ENCODE measurements at regions not wholly inside any gene's neighbourhood (a gene's known extent, or its start where the extent isn't known, plus 50 kb on each side); places are given as distances from the start of the nearest gene placed in this dataset.

- CTCF ChIA-PET (ENCODE audit: partially characterized antibody) = no interaction called here
- H4K20me1 ChIP-seq (replicated peaks in 1 of 2; ENCODE audit: control insufficient read depth in 1 of 2, insufficient read depth in 2 of 2, low read length in 2 of 2) = no peaks in the 10 kb centered on the region
- TF ChIP-seq, protein P1, sequence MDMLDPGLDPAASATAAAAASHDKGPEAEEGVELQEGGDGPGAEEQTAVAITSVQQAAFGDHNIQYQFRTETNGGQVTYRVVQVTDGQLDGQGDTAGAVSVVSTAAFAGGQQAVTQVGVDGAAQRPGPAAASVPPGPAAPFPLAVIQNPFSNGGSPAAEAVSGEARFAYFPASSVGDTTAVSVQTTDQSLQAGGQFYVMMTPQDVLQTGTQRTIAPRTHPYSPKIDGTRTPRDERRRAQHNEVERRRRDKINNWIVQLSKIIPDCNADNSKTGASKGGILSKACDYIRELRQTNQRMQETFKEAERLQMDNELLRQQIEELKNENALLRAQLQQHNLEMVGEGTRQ (IDR thresholded peaks at IDR 0.05; ENCODE audit: low read length) = no peak
- no peak for TF ChIP-seq TBP (IDR thresholded peaks at IDR 0.05; ENCODE audit: low read depth, low read length)
- TF ChIP-seq SIX5 (IDR thresholded peaks at IDR 0.05; ENCODE audit: low read depth, low read length) = no peak
- no peak for TF ChIP-seq SP4 (IDR thresholded peaks at IDR 0.05; ENCODE audit: low read length)
- no peak for TF ChIP-seq SIN3A (conservative IDR thresholded peaks at IDR 0.05 in 1 of 2, IDR thresholded peaks at IDR 0.05 in 1 of 2; ENCODE audit: low read depth in 1 of 2, low read length in 2 of 2)
- no peak for TF ChIP-seq HDAC2 (IDR thresholded peaks at IDR 0.05; ENCODE audit: borderline replicate concordance in 1 of 2, low read depth in 2 of 2, low read length in 2 of 2)
- TF ChIP-seq NANOG (IDR thresholded peaks at IDR 0.05; ENCODE audit: insufficient read depth, low read depth, low read length, poor library complexity, severe bottlenecking) = no peak
- no peak for TF ChIP-seq CHD2 (IDR thresholded peaks at IDR 0.05; ENCODE audit: low read length)
- TF ChIP-seq CBX5 (IDR thresholded peaks at IDR 0.05; ENCODE audit: low read depth, low read length) = no peak
- TF ChIP-seq SIRT6 (IDR thresholded peaks at IDR 0.05; ENCODE audit: low read length) = no peak
- no peak for TF ChIP-seq RFX5 (IDR thresholded peaks at IDR 0.05; ENCODE audit: borderline replicate concordance, low read depth, low read length)
- TF ChIP-seq RXRA (IDR thresholded peaks at IDR 0.05; ENCODE audit: insufficient read depth, low read depth, low read length) = no peak
- TF ChIP-seq EP300 (IDR thresholded peaks at IDR 0.05; ENCODE audit: borderline replicate concordance in 1 of 2, low read depth in 2 of 2, low read length in 2 of 2) = no peak
- no peak for TF ChIP-seq TAF1 (IDR thresholded peaks at IDR 0.05; ENCODE audit: low read depth, low read length)
Observed at GRCh38 chr15:47918877-47919276, 201.6 kb downstream of the SEMA6D start.

More at GRCh38 chr15:47918877-47919276, 201.6 kb downstream of the SEMA6D start:
- H3K14ac ChIP-seq (ENCODE audit: insufficient read length) = no peak overlapping the region
- no peak overlapping the region for H3K23ac ChIP-seq (ENCODE audit: insufficient read length)
- no peak for DNase-seq (ENCODE audit: low read depth in 1 of 2, low spot score in 2 of 2)
- no peaks in the 10 kb centered on the region for H3K9me3 ChIP-seq (ENCODE audit: insufficient read depth in 2 of 2, low read depth in 1 of 2, low read length in 1 of 2)
- no peak overlapping the region for H4K91ac ChIP-seq (replicated peaks; ENCODE audit: insufficient read length, low read length)
- no peaks in the 10 kb centered on the region for H3K36me3 ChIP-seq (ENCODE audit: control insufficient read depth in 2 of 4, insufficient read depth in 4 of 4, low read length in 3 of 4)
- no peaks in the 10 kb centered on the region for H3K79me1 ChIP-seq (ENCODE audit: low read depth, low read length)
- no peak overlapping the region for H3K27ac ChIP-seq (ENCODE audit: low read depth, low read length)
- H3K79me2 ChIP-seq (ENCODE audit: control insufficient read depth in 1 of 2, insufficient read depth in 2 of 2, low read length in 2 of 2) = no peaks in the 10 kb centered on the region
- no peak overlapping the region for H2BK5ac ChIP-seq (ENCODE audit: low read depth, low read length)
- H2BK120ac ChIP-seq (replicated peaks; ENCODE audit: low read depth, low read length) = no peak overlapping the region
- no peaks in the 10 kb centered on the region for H3K4me1 ChIP-seq (replicated peaks in 1 of 4; ENCODE audit: control insufficient read depth in 3 of 4, insufficient read depth in 4 of 4, low read length in 3 of 4)
- no peak overlapping the region for H4K8ac ChIP-seq (ENCODE audit: extremely low read depth, insufficient read depth, low read length)
- no peak overlapping the region for H3K4me2 ChIP-seq (ENCODE audit: insufficient read depth in 1 of 2, low read depth in 2 of 2, low read length in 2 of 2)
- POLR2A ChIA-PET (ENCODE audit: partially characterized antibody) = no interaction called here
- no peak overlapping the region for H2BK15ac ChIP-seq (ENCODE audit: low read length)
- no peak overlapping the region for H3K9ac ChIP-seq (replicated peaks in 1 of 4; ENCODE audit: extremely low read depth in 1 of 4, low read depth in 3 of 4, low read length in 3 of 4)
- H2AFZ ChIP-seq (ENCODE audit: low read length) = no peak overlapping the region
- H3K27me3 ChIP-seq (replicated peaks in 1 of 4; ENCODE audit: control insufficient read depth in 3 of 4, extremely low read depth in 1 of 4, insufficient read depth in 3 of 4, low read length in 3 of 4) = no peaks in the 10 kb centered on the region
- H3K23me2 ChIP-seq (ENCODE audit: low read depth, low read length) = no peaks in the 10 kb centered on the region
- FAIRE-seq = no peak
- no peak overlapping the region for H3K4ac ChIP-seq (replicated peaks; ENCODE audit: insufficient read length, low read depth, low read length)
- no peak overlapping the region for H2BK12ac ChIP-seq (ENCODE audit: low read depth, low read length)
- no peak overlapping the region for H4K5ac ChIP-seq (ENCODE audit: insufficient read length, low read depth, low read length)
- no peak overlapping the region for H3K56ac ChIP-seq (replicated peaks; ENCODE audit: insufficient read length, low read depth, low read length)
- no peak overlapping the region for H3K4me3 ChIP-seq (ENCODE audit: extremely low read depth in 1 of 4, insufficient read depth in 2 of 4, low read depth in 3 of 4, low read length in 4 of 4)
- WGBS, 2 experiments (ENCODE audit: extremely low coverage in 1 of 2, insufficient coverage in 1 of 2, insufficient read length in 1 of 2, insufficient replicate concordance in 2 of 2, low coverage in 1 of 2, low lambda C conversion rate in 2 of 2, missing lambda C conversion rate in 1 of 2) = 92% methylated on average over 3 of the region's 3 CpGs; no CpG with 5 or more reads in 1 of the 2 experiments
- H2AK5ac ChIP-seq (ENCODE audit: low read depth, low read length) = no peak overlapping the region
- no peak overlapping the region for H2BK20ac ChIP-seq (ENCODE audit: low read length)
- H3K18ac ChIP-seq (ENCODE audit: extremely low read depth, low read length) = no peak overlapping the region
